Right atrium auricular region (tissue), 2 donors: ENCODE measurements at regions not wholly inside any gene's neighbourhood (a gene's known extent, or its start where the extent isn't known, plus 50 kb on each side); places are given as distances from the start of the nearest gene placed in this dataset.

ENCODE experiments used
- DNase-seq: peaks from one replicate; pipeline ENCODE4 v3.0.0-alpha.2; 2019; ENCODE audit warnings: low spot score
- H3K27ac ChIP-seq, 2 donors: fragments of 200-600 bp; sonication (generic); 1 replicate in 1 of 2; 2 replicates in 1 of 2; pipeline ENCODE4 v1.5.1; 2016 to 2019
- H3K27me3 ChIP-seq, 2 donors: fragments of 200-600 bp; sonication (generic); one replicate each; pipeline versions ENCODE4 v1.5.1 to v1.6.0; 2017 to 2019
- H3K36me3 ChIP-seq: fragments of 200-600 bp; sonication (generic); one replicate; pipeline ENCODE4 v1.5.1; 2016
- H3K4me1 ChIP-seq, 2 donors: fragments of 200-600 bp; sonication (generic); one replicate each; pipeline versions ENCODE4 v1.5.1 to v1.6.0; 2017 to 2019
- H3K4me3 ChIP-seq, 2 donors: fragments of 200-600 bp; sonication (generic); 1 replicate in 1 of 2; 2 replicates in 1 of 2; pipeline ENCODE4 v1.5.1; 2017 to 2019; ENCODE audit warnings: mild to moderate bottlenecking in 1 of 2, moderate library complexity in 1 of 2
- H3K9me3 ChIP-seq, 2 donors: fragments of 200-600 bp; sonication (generic); one replicate each; pipeline ENCODE4 v1.5.1; 2019
- TF ChIP-seq, protein P1 (sequence below), 2 donors: fragments of 200-600 bp; sonication (generic); IDR thresholded peaks; one replicate each; pipeline ENCODE4 v1.5.1; 2019; ENCODE audit warnings: antibody characterized with exemption in 2 of 2

DNA sequence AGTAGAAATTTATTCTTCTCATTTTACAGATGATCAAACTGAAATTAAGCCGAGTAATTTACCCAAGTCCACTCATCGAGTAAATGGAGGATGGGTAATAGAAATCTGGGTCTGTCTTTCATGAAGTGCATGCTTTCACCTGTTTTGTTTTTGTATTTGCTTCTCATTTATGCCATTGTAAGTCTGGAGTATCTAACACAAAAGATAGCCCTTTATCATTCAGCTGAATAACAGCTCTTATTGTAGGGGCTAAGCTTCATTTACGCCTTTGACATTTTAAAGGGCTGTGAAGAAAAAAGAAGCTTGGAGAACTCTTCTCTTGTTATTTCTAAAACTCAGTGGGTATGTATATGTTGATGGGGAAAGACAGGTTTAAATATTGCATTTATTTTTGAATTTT lies 1196.2 kb upstream of the TENM4 start:
- TF ChIP-seq, protein P1, sequence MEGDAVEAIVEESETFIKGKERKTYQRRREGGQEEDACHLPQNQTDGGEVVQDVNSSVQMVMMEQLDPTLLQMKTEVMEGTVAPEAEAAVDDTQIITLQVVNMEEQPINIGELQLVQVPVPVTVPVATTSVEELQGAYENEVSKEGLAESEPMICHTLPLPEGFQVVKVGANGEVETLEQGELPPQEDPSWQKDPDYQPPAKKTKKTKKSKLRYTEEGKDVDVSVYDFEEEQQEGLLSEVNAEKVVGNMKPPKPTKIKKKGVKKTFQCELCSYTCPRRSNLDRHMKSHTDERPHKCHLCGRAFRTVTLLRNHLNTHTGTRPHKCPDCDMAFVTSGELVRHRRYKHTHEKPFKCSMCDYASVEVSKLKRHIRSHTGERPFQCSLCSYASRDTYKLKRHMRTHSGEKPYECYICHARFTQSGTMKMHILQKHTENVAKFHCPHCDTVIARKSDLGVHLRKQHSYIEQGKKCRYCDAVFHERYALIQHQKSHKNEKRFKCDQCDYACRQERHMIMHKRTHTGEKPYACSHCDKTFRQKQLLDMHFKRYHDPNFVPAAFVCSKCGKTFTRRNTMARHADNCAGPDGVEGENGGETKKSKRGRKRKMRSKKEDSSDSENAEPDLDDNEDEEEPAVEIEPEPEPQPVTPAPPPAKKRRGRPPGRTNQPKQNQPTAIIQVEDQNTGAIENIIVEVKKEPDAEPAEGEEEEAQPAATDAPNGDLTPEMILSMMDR (IDR thresholded peaks at IDR 0.05): no peak
- DNase-seq: no peak
- H3K36me3 ChIP-seq: no peaks in the 10 kb centered on the region
- H3K9me3 ChIP-seq: no peaks in the 10 kb centered on the region
- H3K4me1 ChIP-seq: no peaks in the 10 kb centered on the region
- H3K27ac ChIP-seq: no peak overlapping the region
- H3K27me3 ChIP-seq: no peaks in the 10 kb centered on the region
- no peak overlapping the region for H3K4me3 ChIP-seq

DNA sequence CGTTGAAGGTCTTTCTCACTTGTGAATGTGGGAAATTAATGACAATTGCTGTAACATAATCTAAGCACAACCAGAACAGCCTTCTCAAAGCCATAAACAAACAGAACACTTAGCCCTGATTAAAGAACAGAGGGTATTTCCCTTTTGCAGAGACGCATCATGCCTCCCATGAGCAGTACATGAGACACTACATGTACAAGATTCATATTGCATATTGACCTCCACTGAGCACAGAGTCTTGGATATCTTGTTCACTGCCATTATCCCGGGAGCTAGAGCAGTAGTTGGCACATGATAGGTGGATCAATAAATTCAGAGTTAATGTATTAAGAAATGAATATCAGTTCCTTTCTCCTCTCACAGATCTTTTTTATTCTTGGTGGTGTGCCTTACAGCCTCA lies 1194.3 kb upstream of the TENM4 start:
- DNase-seq: no peak
- TF ChIP-seq, protein P1 (IDR thresholded peaks at IDR 0.05): no peak
- Histone ChIP-seq H3K9me3 (no peaks in the 10 kb centered on the region), H3K27me3 (no peaks in the 10 kb centered on the region), H3K27ac (no peak overlapping the region), H3K4me3 (no peak overlapping the region), H3K4me1 (no peaks in the 10 kb centered on the region), H3K36me3 (no peaks in the 10 kb centered on the region)

DNA sequence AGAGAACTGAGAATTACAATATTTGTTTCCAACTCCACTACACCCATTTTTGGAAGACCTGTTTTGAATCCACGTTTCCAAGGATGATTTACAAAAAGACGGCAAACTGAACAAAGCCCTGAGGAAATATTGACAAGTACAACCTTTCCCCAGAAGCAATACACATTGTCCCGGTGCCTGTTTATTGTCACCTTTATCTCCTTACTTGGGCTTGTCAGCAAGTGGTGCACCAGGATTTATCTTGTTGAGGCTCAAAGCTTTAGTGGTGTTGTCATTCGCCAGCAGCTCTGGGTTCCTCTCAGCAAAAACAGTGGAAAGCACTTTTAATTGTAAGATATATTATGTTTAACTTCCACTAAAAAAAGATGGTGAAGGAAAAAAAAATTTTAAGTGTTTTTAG lies 1191.9 kb upstream of the TENM4 start:
- no peaks in the 10 kb centered on the region for H3K36me3 ChIP-seq
- no peaks in the 10 kb centered on the region for H3K27me3 ChIP-seq
- TF ChIP-seq, protein P1 (IDR thresholded peaks at IDR 0.05): no peak
- no peaks in the 10 kb centered on the region for H3K9me3 ChIP-seq
- DNase-seq: no peak
- H3K4me1 ChIP-seq: no peaks in the 10 kb centered on the region
- no peak overlapping the region for H3K27ac ChIP-seq
- no peak overlapping the region for H3K4me3 ChIP-seq

DNA sequence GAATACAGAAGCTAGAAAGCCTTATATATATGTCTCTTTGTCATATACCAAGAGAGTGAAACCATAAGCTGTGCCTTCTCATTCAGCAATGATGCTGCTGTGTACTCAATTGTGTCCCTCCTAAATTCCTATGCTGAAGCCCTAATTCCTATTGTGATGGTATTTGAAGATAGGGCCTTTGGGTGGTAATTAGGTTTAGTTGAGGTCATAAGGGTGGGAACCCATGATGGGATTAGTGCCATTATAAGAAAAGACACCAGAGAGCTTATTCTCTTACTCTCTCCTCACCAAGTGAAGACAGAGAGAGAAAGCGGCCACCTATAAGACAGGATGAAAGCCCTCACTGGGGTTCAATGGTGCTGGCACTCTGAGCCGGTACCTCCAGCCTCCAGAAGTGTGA lies 1191.3 kb upstream of the TENM4 start:
- Histone ChIP-seq H3K4me1 (no peaks in the 10 kb centered on the region), H3K4me3 (no peak overlapping the region), H3K27me3 (no peaks in the 10 kb centered on the region), H3K9me3 (no peaks in the 10 kb centered on the region), H3K36me3 (no peaks in the 10 kb centered on the region), H3K27ac (no peak overlapping the region)
- no peak for DNase-seq
- TF ChIP-seq, protein P1 (IDR thresholded peaks at IDR 0.05): no peak

DNA sequence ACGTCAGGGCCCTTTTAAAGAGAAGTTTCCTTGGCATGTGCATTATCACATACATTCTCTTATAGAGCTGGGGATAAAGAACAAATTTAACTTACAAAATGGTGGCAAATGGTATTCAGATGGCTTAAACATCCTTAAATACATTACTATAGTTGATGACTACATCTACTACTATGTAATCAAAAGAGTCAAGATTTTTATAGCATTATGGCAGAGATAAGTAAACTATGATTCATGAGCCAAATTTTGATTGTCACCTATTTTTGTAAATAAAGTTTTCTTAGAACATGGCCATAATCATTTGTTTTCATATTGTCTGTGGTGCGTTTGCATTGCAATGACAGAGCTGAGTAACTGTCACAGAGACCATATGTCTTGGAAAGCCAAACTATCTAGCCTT lies 1188.6 kb upstream of the TENM4 start:
- H3K9me3 ChIP-seq: no peaks in the 10 kb centered on the region
- DNase-seq: no peak
- no peaks in the 10 kb centered on the region for H3K4me1 ChIP-seq
- no peak overlapping the region for H3K4me3 ChIP-seq
- H3K27me3 ChIP-seq: no peaks in the 10 kb centered on the region
- no peak overlapping the region for H3K27ac ChIP-seq
- TF ChIP-seq, protein P1 (IDR thresholded peaks at IDR 0.05): no peak
- H3K36me3 ChIP-seq: no peaks in the 10 kb centered on the region

DNA sequence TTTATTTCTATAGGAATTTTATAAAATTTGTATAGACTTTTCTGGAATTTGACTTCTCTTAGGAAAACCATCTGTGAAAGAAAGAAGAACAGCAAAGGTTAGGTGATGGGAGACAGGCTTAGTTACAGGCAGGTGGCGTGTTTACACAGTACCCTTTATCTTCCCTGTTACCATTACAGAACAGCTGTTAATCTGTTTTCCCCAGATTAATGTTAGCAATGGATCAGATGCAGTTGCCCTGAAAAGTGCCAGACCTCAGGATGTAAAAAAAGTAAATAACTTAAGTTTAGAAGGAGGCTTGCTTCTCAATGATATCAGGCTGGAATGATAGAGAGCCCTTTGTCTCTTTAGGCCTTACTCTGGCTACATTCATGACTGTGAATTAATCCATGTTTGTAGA lies 1186.5 kb upstream of the TENM4 start:
- Histone ChIP-seq H3K9me3 (no peaks in the 10 kb centered on the region), H3K4me3 (no peak overlapping the region), H3K4me1 (no peaks in the 10 kb centered on the region), H3K27me3 (no peaks in the 10 kb centered on the region), H3K36me3 (no peaks in the 10 kb centered on the region), H3K27ac (no peak overlapping the region)
- no peak for DNase-seq
- TF ChIP-seq, protein P1 (IDR thresholded peaks at IDR 0.05): no peak
